Naive thymus-derived CD8-positive, alpha-beta T cell (primary cell): ENCODE measurements at regions not wholly inside any gene's neighbourhood (a gene's known extent, or its start where the extent isn't known, plus 50 kb on each side); places are given as distances from the start of the nearest gene placed in this dataset.
"Not testable (repeated sequence)": the region's sequence is repeated elsewhere in the genome, so short reads cannot be mapped to it uniquely, and the experiment has no call there.

Source experiments
- ATAC-seq, 2 donors: fragments of 150-1000 bp; cut with Tn5 transposase in 1 of 2; sonication (Bioruptor Pico), chemical (Tn5 transposase) in 1 of 2; 1 replicate in 1 of 2; 2 replicates in 1 of 2; pipeline ENCODE4 v1.10.0; 2021; ENCODE audit warnings: mild to moderate bottlenecking in 2 of 2, moderate library complexity in 2 of 2
- POLR2A ChIA-PET: fragments of 350-600 bp; sonication (Branson Sonifier 250); formaldehyde crosslinking; loops from one replicate; lab custom pipeline; 2021; ENCODE audit warnings: antibody characterized with exemption; lab: Charles Lee
- DNase-seq, 10 donors: peaks; one replicate each; pipeline versions ENCODE4 v3.0.0 to v3.0.0-alpha.2; 2020 to 2022
- H3K27ac Mint-ChIP-seq, 10 donors: one replicate each; pipeline ENCODE4 v1.8.0; 2020 to 2022; ENCODE audit warnings: mild to moderate bottlenecking in 10 of 10, mixed read lengths in 10 of 10, moderate library complexity in 4 of 10, inconsistent platforms in 1 of 10
- H3K27me3 Mint-ChIP-seq, 5 donors: one replicate each; pipeline ENCODE4 v1.8.0; 2021 to 2022; ENCODE audit warnings: mixed read lengths in 5 of 5
- H3K36me3 Mint-ChIP-seq, 3 donors: one replicate each; pipeline ENCODE4 v1.8.0; 2020 to 2022; ENCODE audit warnings: mixed read lengths in 3 of 3, mild to moderate bottlenecking in 2 of 3, inconsistent platforms in 1 of 3
- H3K4me1 Mint-ChIP-seq, 4 donors: one replicate each; pipeline ENCODE4 v1.8.0; 2021 to 2022; ENCODE audit warnings: mixed read lengths in 4 of 4
- H3K4me3 Mint-ChIP-seq, 10 donors: one replicate each; pipeline ENCODE4 v1.8.0; 2020 to 2022; ENCODE audit warnings: mild to moderate bottlenecking in 10 of 10, mixed read lengths in 10 of 10, moderate library complexity in 6 of 10, inconsistent platforms in 1 of 10
- H3K9me3 Mint-ChIP-seq, 9 donors: one replicate each; pipeline ENCODE4 v1.8.0; 2020 to 2022; ENCODE audit warnings: mixed read lengths in 9 of 9, mild to moderate bottlenecking in 3 of 9, inconsistent platforms in 1 of 9, moderate library complexity in 1 of 9

GRCh38 chr7:156522801-156523200 is 117.8 kb upstream of the RNF32 start:
- DNase-seq (no peak), ATAC-seq (no peak)
- Mint-ChIP-seq H3K4me1 (no peaks in the 10 kb centered on the region), H3K36me3 (no peaks in the 10 kb centered on the region), H3K27ac (no peak overlapping the region), H3K4me3 (no peak overlapping the region), H3K9me3 (no peaks in the 10 kb centered on the region), H3K27me3 (peaks cover 3 to 29% (median 12%) of the 10 kb centered on the region in 5 donors)
- POLR2A ChIA-PET = no interaction called here

GRCh38 chr7:156519070-156519469 is 121.5 kb upstream of the RNF32 start:
- peaks cover 2 to 44% (median 14%) of the 10 kb centered on the region in 5 donors for H3K27me3 Mint-ChIP-seq
- H3K36me3 Mint-ChIP-seq = peaks cover 0 to 7% (median 0%) of the 10 kb centered on the region in 3 donors
- H3K27ac Mint-ChIP-seq = no peak overlapping the region
- peaks cover 0 to 10% (median 0%) of the 10 kb centered on the region in 9 donors for H3K9me3 Mint-ChIP-seq
- ATAC-seq (no peak), DNase-seq (no peak)
- POLR2A ChIA-PET = no interaction called here
- peaks cover 0 to 3% (median 0%) of the 10 kb centered on the region in 4 donors for H3K4me1 Mint-ChIP-seq
- no peak overlapping the region for H3K4me3 Mint-ChIP-seq

- peaks cover 0 to 7% (median 0%) of the 10 kb centered on the region in 3 donors for H3K36me3 Mint-ChIP-seq
- H3K27ac Mint-ChIP-seq = no peak overlapping the region
- H3K4me1 Mint-ChIP-seq = peaks cover 0 to 3% (median 0%) of the 10 kb centered on the region in 4 donors
- peaks cover 0 to 10% (median 0%) of the 10 kb centered on the region in 9 donors for H3K9me3 Mint-ChIP-seq
- POLR2A ChIA-PET = no interaction called here
- DNase-seq (no peak), ATAC-seq (no peak)
- H3K4me3 Mint-ChIP-seq = no peak overlapping the region
- peaks cover 2 to 47% (median 19%) of the 10 kb centered on the region in 5 donors for H3K27me3 Mint-ChIP-seq
Measured at GRCh38 chr7:156518466-156518865, 122.1 kb upstream of the RNF32 start.

- POLR2A ChIA-PET, H3K4me3 Mint-ChIP-seq, DNase-seq, H3K27ac Mint-ChIP-seq, ATAC-seq, H3K36me3 Mint-ChIP-seq, H3K4me1 Mint-ChIP-seq: not testable (repeated sequence)
- Mint-ChIP-seq H3K27me3 (peaks cover 0 to 40% (median 16%) of the 10 kb centered on the region in 5 donors), H3K9me3 (peaks cover 0 to 13% (median 4%) of the 10 kb centered on the region in 9 donors)
Measured at GRCh38 chr7:156517858-156518257, 122.7 kb upstream of the RNF32 start.

- H3K9me3 Mint-ChIP-seq = peaks cover 1 to 17% (median 7%) of the 10 kb centered on the region in 9 donors
- H3K27me3 Mint-ChIP-seq = peaks cover 2 to 40% (median 16%) of the 10 kb centered on the region in 5 donors
- ATAC-seq = no peak
- DNase-seq = no peak
- POLR2A ChIA-PET = no interaction called here
- H3K27ac Mint-ChIP-seq = no peak overlapping the region
- peaks cover 0 to 7% (median 0%) of the 10 kb centered on the region in 3 donors for H3K36me3 Mint-ChIP-seq
- peaks cover 0 to 3% (median 0%) of the 10 kb centered on the region in 4 donors for H3K4me1 Mint-ChIP-seq
- no peak overlapping the region for H3K4me3 Mint-ChIP-seq
Measured at GRCh38 chr7:156516791-156517378, 123.7 kb upstream of the RNF32 start.

GRCh38 chr7:156515911-156516790 is 124.4 kb upstream of the RNF32 start:
- Mint-ChIP-seq H3K9me3 (peaks cover 5 to 23% (median 12%) of the 10 kb centered on the region in 9 donors), H3K27ac (no peak overlapping the region), H3K27me3 (peaks cover 2 to 40% (median 16%) of the 10 kb centered on the region in 5 donors), H3K4me3 (no peak overlapping the region), H3K36me3 (peaks cover 1 to 11% (median 2%) of the 10 kb centered on the region in 3 donors), H3K4me1 (peaks cover 0 to 3% (median 0%) of the 10 kb centered on the region in 4 donors)
- ATAC-seq = no peak
- POLR2A ChIA-PET = no interaction called here
- DNase-seq = no peak

GRCh38 chr7:156514851-156515250 is 125.7 kb upstream of the RNF32 start:
- Mint-ChIP-seq H3K4me1 (peaks cover 0 to 3% (median 0%) of the 10 kb centered on the region in 4 donors), H3K4me3 (no peak overlapping the region), H3K36me3 (peaks cover 3 to 22% (median 4%) of the 10 kb centered on the region in 3 donors)

GRCh38 chr7:156511426-156511825 is 129.1 kb upstream of the RNF32 start:
- Mint-ChIP-seq H3K4me3 (no peak overlapping the region), H3K9me3 (peaks cover 22 to 50% (median 40%) of the 10 kb centered on the region in 9 donors), H3K27me3 (peaks cover 5 to 27% (median 20%) of the 10 kb centered on the region in 5 donors), H3K27ac (no peak overlapping the region), H3K4me1 (no peaks in the 10 kb centered on the region), H3K36me3 (peaks cover 7 to 39% (median 9%) of the 10 kb centered on the region in 3 donors)
- DNase-seq (no peak), ATAC-seq (no peak)
- POLR2A ChIA-PET = no interaction called here

More at GRCh38 chr7:156514851-156515250, 125.7 kb upstream of the RNF32 start:
- DNase-seq (no peak), ATAC-seq (no peak)
- POLR2A ChIA-PET = no interaction called here
- Mint-ChIP-seq H3K9me3 (peaks cover 12 to 31% (median 24%) of the 10 kb centered on the region in 9 donors), H3K27me3 (peaks cover 2 to 40% (median 16%) of the 10 kb centered on the region in 5 donors), H3K27ac (no peak overlapping the region)

- Mint-ChIP-seq H3K36me3 (peaks cover 7 to 39% (median 9%) of the 10 kb centered on the region in 3 donors), H3K27me3 (peaks cover 6 to 27% (median 22%) of the 10 kb centered on the region in 5 donors), H3K9me3 (peaks cover 22 to 51% (median 40%) of the 10 kb centered on the region in 9 donors), H3K27ac (no peak overlapping the region), H3K4me1 (no peaks in the 10 kb centered on the region), H3K4me3 (no peak overlapping the region)
- ATAC-seq = no peak
- POLR2A ChIA-PET = no interaction called here
- DNase-seq = no peak
Measured at GRCh38 chr7:156510966-156511365, 129.6 kb upstream of the RNF32 start.

GRCh38 chr7:156509216-156509615 is 131.4 kb upstream of the RNF32 start:
- Mint-ChIP-seq H3K4me1 (no peaks in the 10 kb centered on the region), H3K9me3 (peaks cover 22 to 50% (median 40%) of the 10 kb centered on the region in 9 donors), H3K36me3 (peaks cover 7 to 32% (median 9%) of the 10 kb centered on the region in 3 donors), H3K27ac (peak overlapping the region in 1 of 10 donors; percentile 74), H3K4me3 (no peak overlapping the region), H3K27me3 (peaks cover 4 to 35% (median 23%) of the 10 kb centered on the region in 5 donors)
- DNase-seq = no peak
- POLR2A ChIA-PET = no interaction called here
- ATAC-seq = no peak

GRCh38 chr7:156505876-156506275 is 134.7 kb upstream of the RNF32 start:
- POLR2A ChIA-PET = no interaction called here
- Mint-ChIP-seq H3K36me3 (peaks cover 3 to 26% (median 5%) of the 10 kb centered on the region in 3 donors), H3K9me3 (peaks cover 14 to 43% (median 28%) of the 10 kb centered on the region in 9 donors), H3K4me1 (no peaks in the 10 kb centered on the region), H3K27ac (no peak overlapping the region), H3K4me3 (no peak overlapping the region), H3K27me3 (peaks cover 3 to 33% (median 14%) of the 10 kb centered on the region in 5 donors)
- no peak for ATAC-seq
- DNase-seq = no peak

GRCh38 chr7:156504687-156505545 is 135.7 kb upstream of the RNF32 start:
- H3K36me3 Mint-ChIP-seq = peaks cover 3 to 18% (median 5%) of the 10 kb centered on the region in 3 donors
- POLR2A ChIA-PET = no interaction called here
- ATAC-seq = no peak
- peaks cover 10 to 36% (median 22%) of the 10 kb centered on the region in 9 donors for H3K9me3 Mint-ChIP-seq
- H3K27me3 Mint-ChIP-seq = peaks cover 3 to 33% (median 13%) of the 10 kb centered on the region in 5 donors
- no peak overlapping the region for H3K27ac Mint-ChIP-seq
- DNase-seq = no peak
- H3K4me1 Mint-ChIP-seq = no peaks in the 10 kb centered on the region
- no peak overlapping the region for H3K4me3 Mint-ChIP-seq
